SK-N-MC (cell line): ENCODE measurements at regions not wholly inside any gene's neighbourhood (a gene's known extent, or its start where the extent isn't known, plus 50 kb on each side); places are given as distances from the start of the nearest gene placed in this dataset.

ENCODE experiments used
- EZH2 ChIP-seq: fragments of 200-600 bp; sonication (generic); IDR thresholded peaks from one replicate; pipeline ENCODE4 v1.6.1; 2017; ENCODE audit warnings: antibody characterized with exemption
- POLR2AphosphoS5 ChIP-seq: IDR thresholded peaks from 2 replicates; pipeline ENCODE4 v1.6.1; 2012; ENCODE audit warnings: mild to moderate bottlenecking, low read depth, low read length, borderline replicate concordance

DNA sequence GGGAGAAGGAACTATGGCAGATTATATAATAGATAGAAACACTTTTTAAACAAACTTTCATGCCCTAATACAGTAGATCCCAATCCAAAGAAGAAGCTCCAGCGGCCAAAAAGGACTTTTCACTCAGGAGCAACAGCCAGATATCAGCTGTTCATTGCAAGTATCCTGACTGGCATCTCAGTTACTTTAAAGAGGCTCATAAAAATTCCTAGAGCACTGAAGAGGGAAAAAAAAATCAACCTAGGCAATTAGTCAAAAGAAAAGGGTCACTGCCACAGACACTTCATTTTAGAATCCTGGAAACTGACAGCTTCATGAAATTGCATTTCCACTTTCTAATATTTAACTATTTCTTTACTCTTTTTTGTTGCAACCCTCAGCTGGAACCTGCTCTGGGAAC, 170.6 kb upstream of the SOX6 start:
- no peak for TF ChIP-seq EZH2
- no peak for TF ChIP-seq POLR2AphosphoS5
